ENCODE measurements at regions not wholly inside any gene's neighbourhood (a gene's known extent, or its start where the extent isn't known, plus 50 kb on each side); places are given as distances from the start of the nearest gene placed in this dataset.

GRCh38 chr3:193842029-193842798, 249.2 kb downstream of the OPA1 start:
- Mint-ChIP-seq H3K9me3 (no peaks in the 10 kb centered on the region), H3K27me3 (ENCODE audit: insufficient read depth, low read depth, poor library complexity) (peaks cover 16% of the 10 kb centered on the region), H3K4me3 (no peak overlapping the region), H3K27ac (no peak overlapping the region), H3K4me1 (peaks cover 19% of the 10 kb centered on the region; the same call in 2 of the 3 replicates), H3K36me3 (ENCODE audit: low read depth) (no peaks in the 10 kb centered on the region)
- Histone ChIP-seq H4K20me1 (replicated peaks; ENCODE audit: insufficient read depth) (no peaks in the 10 kb centered on the region), H3F3A (replicated peaks; ENCODE audit: low read depth) (no peaks in the 10 kb centered on the region), H2AFZ (peak overlapping the region; percentile 81; the same call in 1 of the 2 replicates), H3K79me2 (replicated peaks; ENCODE audit: insufficient read depth) (no peaks in the 10 kb centered on the region), H3K27me3 (ENCODE audit: insufficient read depth) (no peaks in the 10 kb centered on the region), H3K36me3 (ENCODE audit: insufficient read depth) (no peaks in the 10 kb centered on the region), H3K4me3 (no peak overlapping the region), H3K4me1 (ENCODE audit: insufficient read depth) (peaks cover 6% of the 10 kb centered on the region; the same call in 1 of the 2 replicates), H3K27ac (ENCODE audit: low read depth) (no peak overlapping the region), H3K4me2 (no peak overlapping the region), H3K9me2 (ENCODE audit: insufficient read depth) (no peaks in the 10 kb centered on the region)
- ATAC-seq (no peak), DNase-seq (ENCODE audit: low spot score) (no peak)
- TF ChIP-seq CREB1 (CRISPR knock-in tag; IDR thresholded peaks at IDR 0.05; ENCODE audit: low read depth) (no peak), EZH2 (IDR thresholded peaks at IDR 0.05; ENCODE audit: low read depth, unreplicated experiment) (no peak), CTCF (conservative IDR thresholded peaks at IDR 0.05; ENCODE audit: low read depth in 2 of 2) (no peak), ETS1 (IDR thresholded peaks at IDR 0.05) (no peak), ZNF114 (CRISPR knock-in tag; IDR thresholded peaks at IDR 0.05) (no peak), JUNB (IDR thresholded peaks at IDR 0.05; ENCODE audit: unreplicated experiment) (no peak), EZH2phosphoT487 (IDR thresholded peaks at IDR 0.05; ENCODE audit: unreplicated experiment) (no peak), POLR2AphosphoS5 (IDR thresholded peaks at IDR 0.05; ENCODE audit: low read depth) (no peak), ZNF462 (CRISPR knock-in tag; IDR thresholded peaks at IDR 0.05) (no peak), REST (IDR thresholded peaks at IDR 0.05; ENCODE audit: unreplicated experiment) (no peak), STAT1 (IDR thresholded peaks at IDR 0.05; ENCODE audit: unreplicated experiment) (no peak), NANOG (IDR thresholded peaks at IDR 0.05; ENCODE audit: borderline replicate concordance) (no peak), ZNF331 (CRISPR knock-in tag; IDR thresholded peaks at IDR 0.05; ENCODE audit: low read depth) (no peak)
